Stimulated activated CD4-positive, alpha-beta T cell treated with anti-CD3 and anti-CD28 coated beads, Interleukin-2, amount 100 ng/mL, for 24 hours (primary cell): ENCODE measurements at regions not wholly inside any gene's neighbourhood (a gene's known extent, or its start where the extent isn't known, plus 50 kb on each side); places are given as distances from the start of the nearest gene placed in this dataset.
A peak's percentile ranks its signal among the peaks of the same experiment; 100 is the strongest.

ENCODE experiments used
- DNase-seq, 2 donors: peaks; one replicate each; pipeline ENCODE4 v3.0.0-alpha.2; 2020

GRCh38 chr1:113219828-113220227 is 146.8 kb downstream of the LRIG2 start:
- no peak for DNase-seq

- DNase-seq = no peak
Measured at GRCh38 chr1:113223040-113223439, 150.0 kb downstream of the LRIG2 start.

- no peak for DNase-seq
Measured at GRCh38 chr1:113223546-113223945, 150.5 kb downstream of the LRIG2 start.

GRCh38 chr1:113226148-113226547 is 153.2 kb downstream of the LRIG2 start:
- peak in 1 of 2 donors; percentile 10 for DNase-seq

GRCh38 chr1:113231866-113232265 is 158.4 kb upstream of the MAGI3 start:
- DNase-seq = no peak

- DNase-seq = no peak
Measured at GRCh38 chr1:113233441-113233840, 156.9 kb upstream of the MAGI3 start.

GRCh38 chr1:113241237-113241636 is 149.1 kb upstream of the MAGI3 start:
- no peak for DNase-seq

GRCh38 chr1:113242481-113242880 is 147.8 kb upstream of the MAGI3 start:
- DNase-seq = no peak

GRCh38 chr1:113243529-113243928 is 146.8 kb upstream of the MAGI3 start:
- no peak for DNase-seq

GRCh38 chr1:113244112-113244820 is 146.0 kb upstream of the MAGI3 start:
- no peak for DNase-seq

GRCh38 chr1:113245252-113245651 is 145.1 kb upstream of the MAGI3 start:
- no peak for DNase-seq

- DNase-seq = no peak
Measured at GRCh38 chr1:113246929-113247328, 143.4 kb upstream of the MAGI3 start.

GRCh38 chr1:113247355-113247754 is 143.0 kb upstream of the MAGI3 start:
- no peak for DNase-seq

- no peak for DNase-seq
Measured at GRCh38 chr1:113247782-113248181, 142.5 kb upstream of the MAGI3 start.

- DNase-seq = no peak
Measured at GRCh38 chr1:113248494-113248893, 141.8 kb upstream of the MAGI3 start.

- no peak for DNase-seq
Measured at GRCh38 chr1:113250161-113250560, 140.2 kb upstream of the MAGI3 start.

GRCh38 chr1:113252166-113252565 is 138.1 kb upstream of the MAGI3 start:
- no peak for DNase-seq

- DNase-seq = no peak
Measured at GRCh38 chr1:113253187-113253586, 137.1 kb upstream of the MAGI3 start.

- no peak for DNase-seq
Measured at GRCh38 chr1:113253590-113253989, 136.7 kb upstream of the MAGI3 start.

GRCh38 chr1:113255038-113255719 is 135.1 kb upstream of the MAGI3 start:
- no peak for DNase-seq

- no peak for DNase-seq
Measured at GRCh38 chr1:113255720-113256347, 134.5 kb upstream of the MAGI3 start.

GRCh38 chr1:113256348-113256729 is 134.0 kb upstream of the MAGI3 start:
- no peak for DNase-seq

GRCh38 chr1:113259988-113260387 is 130.3 kb upstream of the MAGI3 start:
- no peak for DNase-seq

- no peak for DNase-seq
Measured at GRCh38 chr1:113265196-113265595, 125.1 kb upstream of the MAGI3 start.
